Left forelimb (tissue), 1 donor: ENCODE measurements at regions not wholly inside any gene's neighbourhood (a gene's known extent, or its start where the extent isn't known, plus 50 kb on each side); places are given as distances from the start of the nearest gene placed in this dataset.
A peak's percentile ranks its signal among the peaks of the same experiment; 100 is the strongest.

Experiments
- DNase-seq: peaks from one replicate; pipeline ENCODE4 v3.0.0-alpha.2; 2018; ENCODE audit warnings: low spot score

DNA sequence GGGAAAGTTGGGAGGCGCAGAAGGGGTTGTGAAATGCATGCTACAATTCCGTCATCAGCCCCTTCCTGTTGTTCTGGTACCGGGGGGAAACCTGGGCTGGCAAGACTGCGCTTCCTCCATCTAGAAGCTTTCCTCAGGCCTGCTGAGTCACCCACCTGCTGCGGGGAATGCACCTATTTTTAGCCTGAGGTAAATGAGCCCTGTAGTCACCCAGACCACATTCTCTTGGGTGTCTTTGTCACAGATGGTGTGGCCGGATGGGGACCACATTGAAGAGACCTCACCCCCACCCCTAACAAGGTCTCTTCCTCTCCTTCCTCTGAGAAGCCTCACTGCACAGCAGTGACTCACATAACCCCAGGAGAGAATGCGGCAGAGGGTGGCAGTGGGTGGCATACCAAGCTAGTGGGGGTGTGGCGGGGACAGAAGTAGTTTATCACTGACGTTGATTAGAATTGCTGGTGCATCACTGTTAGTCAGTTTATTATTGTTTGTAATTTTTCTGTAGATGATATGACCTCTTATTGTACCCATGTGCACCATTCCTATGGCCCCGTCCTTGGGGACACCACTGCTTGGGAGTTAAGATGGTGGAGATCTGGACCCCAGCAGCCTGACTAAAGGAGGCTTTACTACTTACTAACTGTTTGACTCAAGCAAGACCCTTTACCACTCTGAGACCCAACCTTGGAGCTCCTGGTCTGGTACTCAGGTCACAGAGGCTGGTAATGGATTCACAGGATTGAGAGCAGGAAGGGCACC lies 83.0 kb upstream of the DUSP5 start:
- no peak for DNase-seq

GRCh38 chr10:110415809-110416208 lies 81.9 kb upstream of the DUSP5 start:
- no peak for DNase-seq

DNA sequence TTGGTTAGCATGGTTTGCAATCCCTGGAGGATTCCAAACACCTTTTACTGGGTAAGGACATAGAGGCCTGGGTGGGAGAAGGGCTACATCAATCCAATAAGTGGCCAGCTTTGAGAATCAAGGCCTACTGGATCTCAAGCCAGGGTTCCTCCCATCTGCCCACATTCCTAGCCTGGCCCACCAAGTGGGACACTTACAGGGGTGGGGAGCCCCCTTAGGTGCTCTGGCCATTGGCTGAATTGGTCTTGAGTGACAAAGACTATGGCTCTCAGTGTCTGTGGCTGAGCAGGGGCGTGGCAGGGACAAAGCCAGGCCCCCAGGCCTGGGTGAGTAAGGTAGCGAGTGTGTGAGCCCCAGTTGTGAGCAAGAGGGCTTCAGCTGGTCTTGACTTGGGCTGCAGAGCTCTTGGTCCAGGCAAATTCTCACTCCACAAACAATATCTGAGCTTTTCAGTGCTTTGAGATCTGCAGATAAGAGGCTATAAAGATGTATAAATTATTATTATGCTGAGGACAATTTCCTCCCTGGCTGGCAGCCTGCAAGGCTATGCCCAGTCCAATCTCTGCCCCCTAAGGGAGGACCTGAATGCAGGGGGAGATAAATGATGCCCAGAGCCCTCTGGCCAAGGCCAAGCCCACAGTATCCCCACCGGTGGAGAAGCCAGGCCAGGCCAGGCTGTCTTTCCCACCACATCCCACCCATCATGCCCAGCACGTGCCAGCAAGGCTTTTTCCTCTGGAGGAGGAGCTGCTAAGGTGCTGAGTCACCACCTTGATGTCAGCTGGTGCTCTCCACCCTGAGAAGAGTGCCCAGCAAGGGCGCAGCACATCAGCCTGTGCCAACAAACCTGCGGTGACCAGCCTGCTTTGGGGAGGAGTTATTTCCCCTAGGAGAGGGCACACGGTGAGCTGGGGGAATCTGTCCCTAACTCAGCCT lies 80.7 kb upstream of the DUSP5 start:
- no peak for DNase-seq

DNA sequence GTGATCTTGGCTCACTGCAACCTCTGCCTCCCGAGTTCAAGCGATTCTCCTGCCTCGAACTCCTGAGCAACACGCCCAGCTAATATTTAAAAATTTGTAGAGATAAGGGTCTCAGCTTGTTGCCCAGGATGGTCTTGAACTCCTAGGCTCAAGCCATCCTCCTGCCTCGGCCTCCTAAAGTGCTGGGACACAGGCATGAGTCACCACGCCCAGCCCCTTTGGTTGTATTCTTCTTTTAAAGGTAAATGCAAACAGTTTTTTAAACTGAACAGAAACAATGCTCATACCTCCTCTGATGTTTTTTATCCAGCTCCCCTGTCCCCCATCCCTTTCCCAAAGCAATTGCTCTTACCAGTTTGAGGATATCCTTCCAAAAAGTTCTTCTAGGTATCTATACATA lies 79.5 kb upstream of the DUSP5 start:
- DNase-seq: no peak

DNA sequence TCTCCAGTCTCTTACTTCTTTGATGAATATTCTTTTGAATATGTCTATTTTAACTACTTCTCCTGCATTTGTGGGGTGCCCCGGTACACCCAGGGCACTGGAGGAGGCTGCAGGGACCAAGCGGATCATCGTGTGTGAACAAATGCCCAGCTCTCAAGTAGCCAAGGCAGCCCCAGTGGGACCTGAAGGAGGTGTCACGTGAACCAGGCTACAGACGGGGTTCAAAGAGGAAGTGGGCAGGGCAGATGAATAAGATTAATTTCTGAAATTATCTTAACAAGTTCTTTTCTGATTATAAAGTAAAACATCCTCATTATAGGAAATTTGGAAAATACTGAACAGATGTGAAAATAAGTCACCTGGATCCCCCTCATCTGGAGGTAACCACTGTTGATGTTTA lies 78.4 kb upstream of the DUSP5 start:
- DNase-seq: no peak

DNA sequence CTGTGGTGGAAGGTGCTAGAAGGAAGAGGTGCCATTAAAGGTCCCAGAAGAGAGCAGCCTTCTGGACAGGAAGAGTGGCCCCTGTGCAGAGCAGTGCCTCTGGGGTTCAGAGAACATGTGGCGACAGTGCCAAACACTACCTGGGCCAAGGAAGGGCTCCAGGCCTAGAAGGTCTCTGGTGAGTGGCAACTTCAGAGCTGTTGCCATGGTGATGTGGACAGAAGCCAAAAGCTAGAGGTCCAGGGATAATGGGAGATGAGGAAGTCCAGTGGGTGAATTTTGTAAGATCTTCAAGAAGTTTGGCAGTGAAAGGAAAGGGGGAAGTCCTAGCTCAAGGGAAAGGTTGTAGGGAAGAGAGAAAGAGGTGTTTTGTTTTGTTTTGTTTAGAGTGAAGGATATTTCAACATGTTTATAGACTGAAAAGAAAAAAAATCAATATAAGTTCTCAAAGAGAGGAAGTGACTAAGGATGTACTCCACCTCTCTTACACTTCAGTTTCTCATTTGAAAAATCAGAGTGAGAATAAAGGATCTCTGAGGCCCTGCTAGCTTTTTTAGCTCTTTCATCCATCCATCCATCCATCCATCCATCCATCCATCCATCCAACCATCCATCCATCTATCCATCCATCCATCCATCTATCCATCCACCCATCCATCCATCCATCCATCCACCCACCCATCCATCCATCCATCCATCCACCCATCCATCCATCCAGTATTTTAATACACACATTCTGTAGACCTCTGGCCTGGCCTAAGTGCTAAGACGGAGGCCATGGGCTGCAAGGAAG lies 77.1 kb upstream of the DUSP5 start:
- DNase-seq: no peak

GRCh38 chr10:110421512-110422138 lies 76.1 kb upstream of the DUSP5 start:
- DNase-seq: no peak

DNA sequence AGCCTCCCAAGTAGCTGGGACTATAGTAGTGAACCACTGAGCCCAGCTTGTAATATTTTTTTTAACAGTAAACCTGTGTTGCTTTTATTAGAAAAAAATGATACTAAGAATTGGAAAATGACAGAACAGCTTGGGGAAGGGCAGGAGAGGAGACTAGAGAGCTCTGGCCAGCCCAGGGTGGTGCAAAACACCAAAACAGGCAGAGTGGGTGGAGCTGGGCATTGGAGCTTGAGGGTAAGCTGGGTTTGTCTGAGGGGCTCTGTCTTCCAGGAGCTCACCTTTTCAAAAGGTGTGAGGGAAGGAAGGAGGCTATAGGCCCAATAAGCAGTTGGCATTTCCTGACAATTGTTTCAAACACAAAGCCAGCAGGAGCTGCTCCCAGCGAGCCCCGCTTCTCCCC lies 75.2 kb upstream of the DUSP5 start:
- DNase-seq: no peak

GRCh38 chr10:110423650-110424049 lies 74.1 kb upstream of the DUSP5 start:
- DNase-seq: no peak

DNA sequence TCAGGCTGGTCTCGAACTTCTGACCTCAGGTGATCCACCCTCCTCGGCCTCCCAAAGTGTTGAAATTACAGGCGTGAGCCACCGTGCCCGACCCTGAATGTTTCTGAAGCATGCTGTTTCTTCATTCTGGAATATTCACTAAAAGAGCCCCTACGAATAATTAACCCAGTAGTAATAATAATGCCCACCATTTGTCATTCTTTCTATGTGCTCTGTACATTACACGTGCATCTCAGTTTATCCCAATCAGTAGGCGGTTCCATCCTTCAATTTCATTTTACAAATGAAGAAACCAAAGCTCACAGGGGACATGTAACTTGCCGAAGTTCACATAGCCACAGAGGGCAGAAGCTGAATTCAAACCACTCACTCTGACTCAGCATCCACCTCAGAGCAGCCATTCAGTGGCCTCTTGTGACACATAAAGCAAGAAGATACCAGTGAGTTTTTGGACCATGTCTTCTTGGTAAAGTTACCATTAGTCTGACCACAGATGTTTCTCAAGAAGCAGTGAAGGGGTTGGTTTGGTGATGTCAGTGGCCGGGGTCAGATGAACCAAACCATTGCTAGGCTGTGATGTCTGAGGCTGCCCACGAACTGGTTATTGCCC lies 71.9 kb upstream of the DUSP5 start:
- DNase-seq: no peak

DNA sequence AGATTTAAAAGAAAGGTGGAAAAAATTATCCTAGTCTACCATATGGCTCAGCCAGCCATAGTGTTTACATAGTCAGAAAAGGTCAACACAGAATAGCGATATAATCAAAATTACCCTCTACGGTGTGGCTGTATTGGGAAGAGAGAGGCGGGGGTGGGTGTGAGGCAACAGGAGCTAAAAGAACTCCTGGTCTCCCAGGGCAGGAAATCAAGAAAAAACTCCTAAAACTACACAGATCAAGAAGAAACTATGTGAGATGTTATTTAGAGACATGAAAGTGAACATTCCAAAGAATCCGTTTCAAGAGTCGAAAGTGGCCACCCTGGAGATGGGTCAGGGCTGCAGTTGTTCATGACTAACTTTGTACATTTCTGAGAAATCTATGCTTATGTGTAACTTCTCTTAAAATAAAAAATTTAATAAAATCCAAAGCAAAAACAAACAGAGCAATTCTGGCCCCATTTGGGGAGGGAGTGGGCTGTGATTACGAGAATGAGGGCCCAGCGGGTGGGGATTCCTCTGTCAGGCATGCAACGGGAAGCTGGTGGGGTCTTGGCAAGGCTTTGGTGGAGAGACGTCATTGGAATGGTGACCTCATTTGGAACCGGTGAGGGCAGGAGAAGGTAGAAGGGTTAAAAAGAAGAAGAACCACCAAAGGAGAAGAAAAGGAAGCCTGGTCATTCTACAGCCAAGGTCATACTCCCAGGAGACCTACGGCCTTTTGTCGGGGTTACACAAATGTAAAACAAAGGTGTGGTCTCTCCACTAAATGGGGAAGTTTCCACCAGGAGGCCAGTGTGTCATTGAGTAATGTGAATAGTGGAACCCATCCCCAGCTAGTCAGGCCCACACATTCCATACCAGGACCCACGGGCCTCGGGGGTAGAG lies 71.2 kb upstream of the DUSP5 start:
- DNase-seq: no peak

- peak; percentile 33 for DNase-seq
These were observed 68.4 kb upstream of the DUSP5 start for GRCh38 chr10:110429301-110429700.

DNA sequence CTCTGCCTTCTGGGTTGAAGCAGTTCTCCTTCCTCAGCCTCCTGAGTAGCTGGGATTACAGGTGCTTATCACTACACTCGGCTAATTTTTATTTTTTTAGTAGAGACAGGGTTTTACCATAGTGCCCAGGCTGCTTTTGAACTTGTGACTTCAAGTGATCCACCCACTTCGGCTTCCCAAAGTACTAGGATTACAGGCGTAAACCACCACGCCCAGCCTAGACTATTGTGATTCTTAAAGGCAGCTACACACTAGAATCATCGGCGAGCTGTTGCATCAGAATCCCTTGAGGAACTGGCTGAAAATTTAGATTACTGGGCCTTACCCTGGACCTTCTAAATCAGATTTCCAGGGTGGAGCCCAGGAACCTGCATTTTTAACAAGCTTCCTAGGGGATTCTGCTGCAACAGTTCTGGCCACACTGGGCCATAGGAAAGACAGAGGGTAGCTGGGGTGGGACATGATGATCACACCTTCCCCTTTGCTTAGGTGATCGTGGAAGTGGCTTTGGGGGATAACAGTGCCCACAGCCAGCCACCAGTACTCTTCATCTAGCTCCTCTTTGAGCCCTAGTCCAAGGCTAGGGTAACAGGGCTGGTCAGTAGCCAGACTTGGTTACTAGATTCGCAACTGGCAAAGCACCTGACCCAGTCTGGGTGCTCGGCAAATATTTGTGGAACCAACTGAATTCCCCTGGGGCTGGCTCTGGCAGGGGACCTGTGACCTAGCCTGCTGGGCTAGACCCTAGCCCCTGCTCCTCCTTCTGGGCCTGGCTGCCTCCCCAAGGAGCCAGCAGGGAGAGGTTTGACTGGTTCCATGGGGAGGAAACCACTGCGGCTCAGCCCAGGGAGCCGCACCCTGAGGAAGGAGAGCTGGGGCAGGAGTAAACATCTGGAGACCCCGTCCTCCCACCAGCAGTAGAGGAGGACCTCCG lies 67.1 kb upstream of the DUSP5 start:
- peak; percentile 51 for DNase-seq

DNA sequence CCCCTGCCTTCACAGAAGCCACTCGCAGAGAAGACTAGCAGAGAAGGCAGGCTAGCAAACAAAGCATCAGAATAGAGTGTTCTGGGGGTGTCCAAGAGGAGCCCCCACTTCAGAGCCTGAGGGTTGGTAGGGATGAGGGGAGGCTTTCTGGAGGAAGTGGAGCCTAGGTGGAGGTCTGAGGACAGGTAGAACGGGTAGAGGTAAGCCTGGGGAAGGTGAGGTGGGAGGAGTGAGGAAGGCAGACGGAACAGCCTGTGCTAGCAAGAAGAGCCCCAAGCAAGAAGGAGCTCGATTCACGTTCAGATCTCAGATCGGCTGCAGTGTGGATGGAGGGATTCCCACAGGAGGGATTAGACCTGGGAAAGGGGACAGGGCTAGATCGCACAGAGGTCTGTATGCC lies 66.0 kb upstream of the DUSP5 start:
- DNase-seq: no peak

DNA sequence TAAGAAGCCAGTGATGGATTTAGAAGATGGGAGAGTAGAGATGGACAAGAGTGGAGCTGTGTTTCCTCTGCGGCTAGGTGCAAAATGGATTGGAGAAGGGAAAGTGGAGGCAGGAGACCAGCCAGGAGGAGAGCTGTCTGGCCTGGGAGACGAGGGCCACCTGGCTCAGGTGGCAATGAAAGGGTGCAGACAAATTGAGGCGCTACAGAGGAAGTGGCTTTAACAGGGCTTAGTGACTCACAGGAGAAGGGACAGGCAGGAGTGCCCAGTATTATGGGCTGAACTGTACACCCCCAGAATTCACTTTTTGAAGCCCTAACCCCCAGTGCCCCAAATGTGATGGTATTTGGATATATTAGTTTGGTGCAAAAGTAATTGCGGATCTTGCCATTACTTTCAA lies 65.6 kb upstream of the DUSP5 start:
- DNase-seq: peak; percentile 23

DNA sequence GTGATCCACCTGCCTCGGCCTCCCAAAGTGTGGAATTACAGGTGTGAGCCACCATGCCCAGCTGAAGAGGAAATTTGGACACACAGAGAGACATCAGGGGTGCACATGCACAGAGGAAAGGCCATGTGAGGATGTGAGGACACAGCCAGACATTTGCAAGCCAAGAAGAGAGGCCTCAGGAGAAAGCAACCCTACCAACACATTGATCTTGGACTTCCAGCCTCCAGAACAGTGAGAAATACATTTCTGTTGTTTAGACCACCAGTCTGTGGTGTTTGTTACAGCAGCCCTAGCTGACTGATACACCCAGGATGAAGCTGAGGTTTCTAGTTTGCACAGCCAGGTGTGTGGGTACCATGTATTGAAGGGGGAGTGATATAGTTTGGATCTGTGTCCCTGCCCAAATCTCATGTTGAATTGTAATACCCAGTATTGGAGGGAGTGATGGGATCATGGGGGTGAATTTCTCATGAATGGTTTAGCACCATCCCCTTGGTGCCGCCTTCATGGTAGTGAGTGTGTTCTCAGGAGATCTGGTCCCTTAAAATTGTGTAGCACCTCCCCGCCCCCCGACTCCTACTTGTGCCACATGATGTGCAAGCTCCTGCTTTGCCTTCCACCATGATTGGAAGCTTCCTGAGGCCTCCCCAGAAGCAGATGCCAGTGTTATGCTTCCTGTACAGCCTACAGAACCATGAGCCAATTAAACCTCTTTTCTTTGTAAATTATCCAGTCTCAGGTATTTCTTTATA lies 64.7 kb upstream of the DUSP5 start:
- peak; percentile 34 for DNase-seq

GRCh38 chr10:110433740-110434139 lies 64.0 kb upstream of the DUSP5 start:
- peak; percentile 49 for DNase-seq

GRCh38 chr10:110434489-110435096 lies 63.1 kb upstream of the DUSP5 start:
- DNase-seq: peak; percentile 20
